ENCODE measurements at regions not wholly inside any gene's neighbourhood (a gene's known extent, or its start where the extent isn't known, plus 50 kb on each side); places are given as distances from the start of the nearest gene placed in this dataset.
"Not testable (repeated sequence)": the region's sequence is repeated elsewhere in the genome, so short reads cannot be mapped to it uniquely, and the experiment has no call there.

DNA sequence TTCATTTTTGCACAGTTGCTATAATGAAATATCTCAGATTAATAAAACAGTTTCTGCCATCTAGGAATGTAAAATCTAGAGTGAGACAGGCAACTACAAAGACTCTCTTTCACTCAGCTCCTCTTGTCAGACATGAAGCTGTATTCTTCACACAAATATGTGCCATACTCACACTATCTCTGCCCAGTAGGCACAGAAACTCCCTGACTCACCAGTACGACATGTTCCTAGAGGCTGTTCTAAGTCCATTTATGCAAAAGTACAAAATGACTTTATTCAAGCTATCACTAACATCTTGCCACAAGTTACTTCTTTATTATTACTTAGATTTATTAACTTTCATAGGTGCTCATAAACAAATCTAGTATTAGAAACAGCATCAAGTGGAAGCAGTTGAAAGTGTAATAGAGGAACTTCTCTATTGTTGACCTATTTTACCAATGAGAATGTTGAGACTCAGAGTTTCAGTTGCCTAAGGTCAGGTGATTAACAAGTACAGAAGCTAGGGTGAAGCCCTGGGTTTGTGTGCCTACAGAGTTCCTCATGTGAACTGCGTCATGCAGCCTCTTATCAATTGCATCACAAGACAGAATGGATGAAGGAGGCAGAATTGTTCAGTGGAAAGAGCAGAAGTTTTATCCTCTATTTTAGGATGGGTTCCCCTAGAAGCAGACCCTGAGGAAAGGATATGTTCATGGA is 98.9 kb downstream of the RGS2 start:
- DNase-seq: no peak
- H3F3A ChIP-seq (replicated peaks; ENCODE audit: insufficient read depth): peaks cover 12% of the 10 kb centered on the region
- POLR2A ChIA-PET: no interaction called here
- no peak overlapping the region for H3K9ac ChIP-seq
- no peaks in the 10 kb centered on the region for H3K9me3 ChIP-seq
- H3K36me3 ChIP-seq (replicated peaks in 1 of 2; ENCODE audit: control insufficient read depth in 1 of 2, insufficient read depth in 2 of 2, low read length in 1 of 2): no peaks in the 10 kb centered on the region
- no peak overlapping the region for H3K4me2 ChIP-seq
- H3K4me3 ChIP-seq (ENCODE audit: low read depth in 2 of 2, low read length in 1 of 2): no peak overlapping the region
- H2AFZ ChIP-seq (ENCODE audit: low read depth): no peak overlapping the region
- CTCF ChIA-PET: no interaction called here
- no peak overlapping the region for H3K27ac ChIP-seq (ENCODE audit: low read depth in 2 of 2, low read length in 1 of 2)
- WGBS (ENCODE audit: low lambda C conversion rate): 88% methylated on average over 2 of the region's 2 CpGs
- H3K27me3 ChIP-seq (ENCODE audit: insufficient read depth): no peaks in the 10 kb centered on the region
- H3K9me2 ChIP-seq: no peaks in the 10 kb centered on the region
- H3K4me1 ChIP-seq (ENCODE audit: control insufficient read depth in 1 of 2, insufficient read depth in 2 of 2, low read depth in 1 of 2, low read length in 1 of 2): no peaks in the 10 kb centered on the region; a peak in 2 of 4 replicates
- H4K20me1 ChIP-seq (ENCODE audit: insufficient read depth): no peaks in the 10 kb centered on the region
- TF ChIP-seq TCF12 (IDR thresholded peaks at IDR 0.05): no peak
- TF ChIP-seq, protein P1, sequence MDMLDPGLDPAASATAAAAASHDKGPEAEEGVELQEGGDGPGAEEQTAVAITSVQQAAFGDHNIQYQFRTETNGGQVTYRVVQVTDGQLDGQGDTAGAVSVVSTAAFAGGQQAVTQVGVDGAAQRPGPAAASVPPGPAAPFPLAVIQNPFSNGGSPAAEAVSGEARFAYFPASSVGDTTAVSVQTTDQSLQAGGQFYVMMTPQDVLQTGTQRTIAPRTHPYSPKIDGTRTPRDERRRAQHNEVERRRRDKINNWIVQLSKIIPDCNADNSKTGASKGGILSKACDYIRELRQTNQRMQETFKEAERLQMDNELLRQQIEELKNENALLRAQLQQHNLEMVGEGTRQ (IDR thresholded peaks at IDR 0.05; ENCODE audit: borderline replicate concordance, low read depth, low read length): no peak
- no peak for TF ChIP-seq MEF2A (IDR thresholded peaks at IDR 0.05; ENCODE audit: borderline replicate concordance, low read depth)
- no peak for TF ChIP-seq TEAD4 (IDR thresholded peaks at IDR 0.05; ENCODE audit: borderline replicate concordance, insufficient read depth)
- no peak for TF ChIP-seq RXRA (IDR thresholded peaks at IDR 0.05; ENCODE audit: borderline replicate concordance, low read depth)
- no peak for TF ChIP-seq POLR2AphosphoS5 (IDR thresholded peaks at IDR 0.05; ENCODE audit: low read depth, low read length)
- TF ChIP-seq FOXJ3 (CRISPR knock-in tag; IDR thresholded peaks at IDR 0.05): no peak
- H3K79me2 ChIP-seq (ENCODE audit: insufficient read depth): no peaks in the 10 kb centered on the region

DNA sequence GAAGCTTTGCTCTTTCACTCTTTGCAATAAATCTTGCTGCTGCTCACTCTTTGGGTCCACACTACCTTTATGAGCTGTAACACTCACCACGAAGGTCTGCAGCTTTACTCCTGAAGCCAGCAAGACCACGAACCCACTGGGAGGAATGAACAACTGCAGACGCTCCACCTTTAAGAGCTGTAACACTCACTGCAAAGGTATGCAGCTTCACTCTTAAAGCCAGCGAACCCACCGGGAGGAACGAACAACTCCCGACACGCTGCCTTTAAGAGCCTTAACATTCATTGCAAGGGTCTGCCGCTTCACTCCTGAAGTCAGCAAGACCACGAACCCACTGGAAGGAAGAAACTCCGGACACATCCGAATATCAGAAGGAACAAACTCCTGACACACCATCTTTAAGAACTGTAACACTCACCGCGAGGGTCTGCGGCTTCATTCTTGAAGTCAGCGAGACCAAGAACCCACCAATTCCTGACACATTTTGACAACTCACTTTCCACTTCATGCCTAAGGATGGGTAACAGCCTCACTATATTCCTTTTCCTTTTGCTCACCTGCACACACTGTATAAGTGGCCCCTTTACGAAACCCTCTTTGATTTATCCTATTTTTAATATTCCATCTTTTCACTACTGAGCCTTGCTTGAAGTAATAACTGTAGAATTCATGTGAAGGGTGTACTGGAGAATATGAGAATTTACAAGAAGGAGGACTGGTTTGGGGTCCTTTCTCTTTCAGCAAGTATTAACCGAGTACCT is 103.2 kb downstream of the RGS2 start:
- H3K4me1 ChIP-seq (ENCODE audit: control insufficient read depth in 1 of 2, insufficient read depth in 2 of 2, low read depth in 1 of 2, low read length in 1 of 2); H3K36me3 ChIP-seq (replicated peaks in 1 of 2; ENCODE audit: control insufficient read depth in 1 of 2, insufficient read depth in 2 of 2, low read length in 1 of 2); H2AFZ ChIP-seq (ENCODE audit: low read depth); CTCF ChIA-PET; H3K27me3 ChIP-seq (ENCODE audit: insufficient read depth); H3K79me2 ChIP-seq (ENCODE audit: insufficient read depth); H3K27ac ChIP-seq (ENCODE audit: low read depth in 2 of 2, low read length in 1 of 2); H3K9me2 ChIP-seq; H3K4me3 ChIP-seq (ENCODE audit: low read depth in 2 of 2, low read length in 1 of 2); H3K9ac ChIP-seq; H3K9me3 ChIP-seq; POLR2A ChIA-PET; H3K4me2 ChIP-seq; H3F3A ChIP-seq (replicated peaks; ENCODE audit: insufficient read depth); H4K20me1 ChIP-seq (ENCODE audit: insufficient read depth); DNase-seq: not testable (repeated sequence)
- 83% methylated on average over 18 of the region's 18 CpGs for WGBS (ENCODE audit: low lambda C conversion rate)

DNA sequence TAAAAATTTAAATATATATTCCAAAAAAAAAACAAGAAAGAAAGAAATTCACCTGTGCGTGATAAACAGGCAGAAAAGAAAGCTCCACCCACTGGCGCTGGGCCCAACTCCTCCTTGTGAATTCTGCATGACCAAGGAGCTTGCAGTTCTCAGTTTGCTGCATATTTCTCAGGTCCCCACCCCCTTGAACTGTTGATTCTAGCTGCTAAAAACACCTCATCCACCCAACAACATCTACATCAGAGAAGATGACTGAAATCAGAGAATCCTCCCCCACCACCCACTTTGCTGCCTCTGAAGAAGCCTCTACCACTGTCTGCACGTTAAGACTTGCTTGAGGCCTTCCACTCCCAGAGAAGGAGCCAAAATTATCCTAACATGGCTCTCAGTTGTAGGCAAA is 104.8 kb downstream of the RGS2 start:
- DNase-seq: no peak
- H3K27me3 ChIP-seq (ENCODE audit: insufficient read depth): no peaks in the 10 kb centered on the region
- ChIA-PET POLR2A (no interaction called here), CTCF (interaction anchor here (0.6 to 0.9 kb wide), 2 partner anchors 33 to 214 kb away, joined by 3 to 4 read pairs; no protein-coding TSS in a partner anchor)
- no peak overlapping the region for H3K4me2 ChIP-seq
- H3F3A ChIP-seq (replicated peaks; ENCODE audit: insufficient read depth): no peaks in the 10 kb centered on the region
- 74% methylated on average over 3 of the region's 3 CpGs for WGBS (ENCODE audit: low lambda C conversion rate)
- no peaks in the 10 kb centered on the region for H3K4me1 ChIP-seq (ENCODE audit: control insufficient read depth in 1 of 2, insufficient read depth in 2 of 2, low read depth in 1 of 2, low read length in 1 of 2)
- H3K9me2 ChIP-seq: no peaks in the 10 kb centered on the region
- no peaks in the 10 kb centered on the region for H3K9me3 ChIP-seq
- no peaks in the 10 kb centered on the region for H4K20me1 ChIP-seq (ENCODE audit: insufficient read depth)
- H2AFZ ChIP-seq (ENCODE audit: low read depth): no peak overlapping the region
- no peaks in the 10 kb centered on the region for H3K79me2 ChIP-seq (ENCODE audit: insufficient read depth)
- H3K36me3 ChIP-seq (replicated peaks in 1 of 2; ENCODE audit: control insufficient read depth in 1 of 2, insufficient read depth in 2 of 2, low read length in 1 of 2): no peaks in the 10 kb centered on the region
- H3K27ac ChIP-seq (ENCODE audit: low read depth in 2 of 2, low read length in 1 of 2): no peak overlapping the region
- H3K9ac ChIP-seq: no peak overlapping the region
- no peak overlapping the region for H3K4me3 ChIP-seq (ENCODE audit: low read depth in 2 of 2, low read length in 1 of 2)
- TF ChIP-seq RFX5 (IDR thresholded peaks at IDR 0.05; ENCODE audit: low read length) (no peak), GATA2 (CRISPR knock-in tag; IDR thresholded peaks at IDR 0.05) (no peak), RXRA (IDR thresholded peaks at IDR 0.05; ENCODE audit: borderline replicate concordance, low read depth) (no peak), NRF1 (IDR thresholded peaks at IDR 0.05; ENCODE audit: low read depth, low read length) (no peak), TCF12 (IDR thresholded peaks at IDR 0.05) (no peak), RAD21 (IDR thresholded peaks at IDR 0.05; ENCODE audit: low read length) (no peak), POLR2AphosphoS5 (IDR thresholded peaks at IDR 0.05; ENCODE audit: low read depth, low read length) (no peak), MEF2A (IDR thresholded peaks at IDR 0.05; ENCODE audit: borderline replicate concordance, low read depth) (no peak), GABPA (IDR thresholded peaks at IDR 0.05; ENCODE audit: low read depth) (no peak), SIN3A (IDR thresholded peaks at IDR 0.05; ENCODE audit: borderline replicate concordance, low read depth, low read length) (no peak), EZH2phosphoT487 (IDR thresholded peaks at IDR 0.05; ENCODE audit: borderline replicate concordance, low read depth) (no peak), SMC3 (IDR thresholded peaks at IDR 0.05; ENCODE audit: low read depth, low read length) (no peak), FOXM1 (IDR thresholded peaks at IDR 0.05; ENCODE audit: low read depth) (no peak), TAF1 (IDR thresholded peaks at IDR 0.05; ENCODE audit: borderline replicate concordance, low read depth, low read length) (no peak)
- TF ChIP-seq, protein P1 (IDR thresholded peaks at IDR 0.05; ENCODE audit: borderline replicate concordance, low read depth, low read length): no peak
- TF ChIP-seq, protein P2, sequence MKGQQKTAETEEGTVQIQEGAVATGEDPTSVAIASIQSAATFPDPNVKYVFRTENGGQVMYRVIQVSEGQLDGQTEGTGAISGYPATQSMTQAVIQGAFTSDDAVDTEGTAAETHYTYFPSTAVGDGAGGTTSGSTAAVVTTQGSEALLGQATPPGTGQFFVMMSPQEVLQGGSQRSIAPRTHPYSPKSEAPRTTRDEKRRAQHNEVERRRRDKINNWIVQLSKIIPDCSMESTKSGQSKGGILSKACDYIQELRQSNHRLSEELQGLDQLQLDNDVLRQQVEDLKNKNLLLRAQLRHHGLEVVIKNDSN (IDR thresholded peaks at IDR 0.05; ENCODE audit: borderline replicate concordance, low read depth): no peak
